Heart left ventricle (tissue), 13 donors: ENCODE measurements at regions not wholly inside any gene's neighbourhood (a gene's known extent, or its start where the extent isn't known, plus 50 kb on each side); places are given as distances from the start of the nearest gene placed in this dataset.

ENCODE experiments used
- POLR2A ChIP-seq, 2 donors: fragments of 450-650 bp; IDR thresholded peaks; one replicate each; pipeline ENCODE4 v1.6.1; 2017; ENCODE audit warnings: antibody characterized with exemption in 2 of 2, mild to moderate bottlenecking in 2 of 2, moderate library complexity in 2 of 2
- TF ChIP-seq, protein P1 (sequence below), 12 donors: fragments of 200-600 bp; sonication (generic) in 4 of 12; IDR thresholded peaks; one replicate each; pipeline versions ENCODE4 v1.5.0 to v1.8.0; 2018 to 2022; ENCODE audit warnings: antibody characterized with exemption in 12 of 12, mild to moderate bottlenecking in 5 of 12
- donor health status: ischemic (EF 13 %, LVEDD 7.1; RV severe dilation, severe dysfunction).
- donor health status: DM: no; HTN: yes; CAD: no.
- donor health status: DM: no; HTN: no; CAD: no.
- donor health status: ischemic (EF 25% LVEDD 6.9; RV normal size, moderate dysfunction).
- donor health status: ischemic (EF 25% LVEDD 5.7; RV mildly dilated, moderate dysfunction).
- donor health status: ischemic (EF 35%, LVEDD 5.7; RV mildly dilated, moderate dysfunction).
- donor health status: nonischemic (EF 11% LVEDD 7.7; RV severe dilation, severe dysfunction).
- donor health status: DM: yes; HTN: yes; CAD: no.
- donor health status: PGD.
- donor health status: ischemic (EF 29% LVEDD 5.4; RV normal size, mild dysfunction).
- donor health status: nonischemic (EF 23%, LVEDD 6.1; RV moderate dilation, normal function).

DNA sequence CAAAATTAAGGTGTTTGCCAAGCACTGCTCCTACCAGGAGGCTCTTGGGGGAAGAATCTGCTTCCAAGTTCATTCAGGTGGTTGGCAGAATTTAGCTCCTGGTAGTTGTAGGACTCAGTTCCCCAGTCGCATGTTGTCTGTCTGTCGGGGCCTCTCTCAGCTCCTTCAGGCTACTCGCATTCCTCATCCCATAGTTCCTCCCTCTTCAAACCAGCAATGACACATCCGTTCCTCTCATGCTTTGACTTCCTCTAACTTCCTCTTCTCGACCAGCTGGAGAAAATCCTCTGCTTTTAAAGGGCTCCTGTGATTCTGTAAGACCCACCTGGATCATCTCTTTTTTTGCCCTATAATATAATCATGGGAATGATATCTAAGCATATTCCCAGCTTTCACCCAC, 108.1 kb downstream of the PMP22 start:
- TF ChIP-seq, protein P1, sequence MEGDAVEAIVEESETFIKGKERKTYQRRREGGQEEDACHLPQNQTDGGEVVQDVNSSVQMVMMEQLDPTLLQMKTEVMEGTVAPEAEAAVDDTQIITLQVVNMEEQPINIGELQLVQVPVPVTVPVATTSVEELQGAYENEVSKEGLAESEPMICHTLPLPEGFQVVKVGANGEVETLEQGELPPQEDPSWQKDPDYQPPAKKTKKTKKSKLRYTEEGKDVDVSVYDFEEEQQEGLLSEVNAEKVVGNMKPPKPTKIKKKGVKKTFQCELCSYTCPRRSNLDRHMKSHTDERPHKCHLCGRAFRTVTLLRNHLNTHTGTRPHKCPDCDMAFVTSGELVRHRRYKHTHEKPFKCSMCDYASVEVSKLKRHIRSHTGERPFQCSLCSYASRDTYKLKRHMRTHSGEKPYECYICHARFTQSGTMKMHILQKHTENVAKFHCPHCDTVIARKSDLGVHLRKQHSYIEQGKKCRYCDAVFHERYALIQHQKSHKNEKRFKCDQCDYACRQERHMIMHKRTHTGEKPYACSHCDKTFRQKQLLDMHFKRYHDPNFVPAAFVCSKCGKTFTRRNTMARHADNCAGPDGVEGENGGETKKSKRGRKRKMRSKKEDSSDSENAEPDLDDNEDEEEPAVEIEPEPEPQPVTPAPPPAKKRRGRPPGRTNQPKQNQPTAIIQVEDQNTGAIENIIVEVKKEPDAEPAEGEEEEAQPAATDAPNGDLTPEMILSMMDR (IDR thresholded peaks at IDR 0.05): no peak
- no peak for TF ChIP-seq POLR2A (IDR thresholded peaks at IDR 0.05)
